NOMO-1 treated with DMSO at 0.1 percent for 48 hours (cell line): ENCODE measurements at regions not wholly inside any gene's neighbourhood (a gene's known extent, or its start where the extent isn't known, plus 50 kb on each side); places are given as distances from the start of the nearest gene placed in this dataset.

Source experiments
- DNase-seq: peaks from one replicate; lab custom pipeline; 2025; ENCODE audit not compliant: unreplicated experiment; lab: John Stamatoyannopoulos, UW

DNA sequence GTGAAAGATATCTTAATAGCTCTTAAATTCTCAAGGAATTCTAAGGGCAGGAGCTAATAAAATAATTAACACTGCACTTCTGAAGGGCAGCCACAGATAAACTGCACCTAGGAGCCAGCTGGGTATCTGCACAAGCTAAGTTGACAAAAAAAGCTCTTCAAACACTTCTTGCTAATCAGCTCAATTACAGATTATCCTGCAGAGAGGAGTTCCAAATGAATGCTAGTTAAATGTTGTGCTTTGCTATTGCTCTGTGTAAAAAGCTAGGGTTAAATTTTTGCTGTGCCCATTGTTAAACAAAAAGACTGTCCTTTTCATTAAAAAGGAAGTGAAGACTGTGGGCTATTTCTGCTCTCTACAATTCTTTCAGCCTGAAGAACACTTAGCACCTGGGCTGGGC, 158.5 kb upstream of the SHISA6 start:
- no peak for DNase-seq

- DNase-seq: no peak
These were observed 159.7 kb upstream of the SHISA6 start for GRCh38 chr17:11081342-11081741.

GRCh38 chr17:11077673-11078072, 163.3 kb upstream of the SHISA6 start:
- DNase-seq: no peak

DNA sequence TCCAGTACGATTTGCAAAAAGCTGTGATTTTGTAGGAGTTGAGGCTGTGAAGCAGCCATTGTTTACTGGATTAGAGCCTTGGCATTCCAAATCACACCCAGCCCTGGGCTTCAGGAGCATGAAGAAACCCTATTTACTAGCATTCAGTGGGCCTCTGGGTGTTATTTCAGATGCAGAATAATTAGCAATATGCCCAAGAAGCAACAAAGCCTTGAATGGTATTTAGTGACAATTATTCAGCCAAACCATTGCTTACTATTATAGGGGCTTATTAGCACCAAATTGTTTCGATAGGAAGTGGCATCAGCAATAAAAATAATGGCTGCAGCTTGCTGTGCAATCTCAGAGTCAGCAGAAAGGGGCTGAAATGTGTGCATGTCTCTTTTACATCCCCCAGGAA, 166.6 kb upstream of the SHISA6 start:
- no peak for DNase-seq

DNA sequence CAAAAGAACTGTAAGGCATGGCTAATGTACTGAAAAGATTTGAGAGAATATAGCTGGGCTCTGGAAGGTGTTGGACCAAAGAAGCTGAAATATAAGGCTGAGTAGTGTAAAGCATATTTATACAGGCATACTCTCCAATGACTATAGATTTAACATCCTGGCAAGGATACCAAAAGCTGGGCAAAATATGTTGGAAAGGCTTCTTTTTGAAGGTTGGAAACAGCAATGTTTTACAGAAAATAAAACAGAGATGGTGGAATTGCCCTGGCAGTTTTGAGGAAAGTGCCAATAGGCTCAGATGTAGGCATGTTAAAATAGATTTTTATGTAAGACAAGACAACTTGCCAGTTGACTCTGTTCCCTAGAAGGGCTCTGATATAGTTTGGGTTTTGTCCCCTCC, 184.1 kb upstream of the SHISA6 start:
- DNase-seq: no peak

DNA sequence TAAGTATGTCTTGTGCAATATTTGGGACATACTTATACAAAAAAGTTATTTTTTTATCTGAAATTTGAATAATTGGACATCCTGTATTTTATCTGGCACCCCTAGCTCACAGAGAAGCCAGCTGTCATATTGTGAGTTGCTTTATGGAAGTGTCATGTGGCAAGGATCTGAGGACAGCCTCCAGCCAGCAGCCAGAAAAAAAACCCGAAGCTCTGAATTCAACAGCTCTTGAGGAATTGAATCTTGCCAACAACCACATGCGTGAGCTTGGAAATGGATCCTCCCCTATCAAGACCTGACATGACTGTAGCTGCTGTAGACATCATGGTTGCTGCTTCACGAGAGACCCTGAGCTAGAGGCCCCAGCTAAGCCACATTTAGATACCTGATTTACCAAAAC, 187.2 kb upstream of the SHISA6 start:
- no peak for DNase-seq

- DNase-seq: no peak
These were observed 191.5 kb upstream of the SHISA6 start for GRCh38 chr17:11049539-11049938.

DNA sequence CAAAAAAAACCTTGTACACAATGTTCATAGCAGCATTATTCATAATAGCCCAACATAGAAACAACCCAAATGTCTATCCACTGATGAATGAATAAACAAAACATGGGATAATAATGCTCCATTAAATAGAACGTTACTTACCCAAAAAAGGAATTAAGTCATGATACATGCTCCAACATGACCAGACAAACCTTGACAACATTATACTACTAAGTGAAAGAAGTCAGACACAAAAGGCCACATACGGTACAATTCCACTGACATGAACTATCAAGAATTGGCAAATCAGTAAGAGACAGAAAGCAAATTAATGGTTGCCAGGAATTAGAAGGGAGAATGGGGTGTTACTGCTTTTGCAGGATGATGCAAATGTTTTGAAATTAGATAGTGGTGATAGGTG, 193.8 kb upstream of the SHISA6 start:
- no peak for DNase-seq

DNA sequence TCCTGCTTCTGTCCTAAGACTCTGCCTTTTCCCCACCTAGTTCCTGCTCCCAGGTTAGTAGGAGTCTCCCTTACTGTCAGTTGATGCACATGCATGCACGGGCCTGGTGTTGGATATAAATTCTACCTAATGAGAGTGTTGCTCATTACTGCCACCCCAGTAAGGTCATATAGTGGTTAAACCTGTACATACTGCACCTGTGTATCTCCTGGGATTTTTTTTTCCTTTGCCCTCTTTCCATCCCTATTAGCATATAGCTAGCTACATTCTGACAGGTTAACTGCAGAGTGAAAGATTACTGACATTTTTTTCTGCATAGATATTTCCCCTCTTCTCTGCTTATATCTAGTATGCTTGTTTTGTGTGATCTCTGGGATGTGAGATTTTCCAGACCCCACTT, 201.5 kb upstream of the PIRT start:
- no peak for DNase-seq

- no peak for DNase-seq
These were observed 197.8 kb upstream of the PIRT start for GRCh38 chr17:11035681-11036080.

DNA sequence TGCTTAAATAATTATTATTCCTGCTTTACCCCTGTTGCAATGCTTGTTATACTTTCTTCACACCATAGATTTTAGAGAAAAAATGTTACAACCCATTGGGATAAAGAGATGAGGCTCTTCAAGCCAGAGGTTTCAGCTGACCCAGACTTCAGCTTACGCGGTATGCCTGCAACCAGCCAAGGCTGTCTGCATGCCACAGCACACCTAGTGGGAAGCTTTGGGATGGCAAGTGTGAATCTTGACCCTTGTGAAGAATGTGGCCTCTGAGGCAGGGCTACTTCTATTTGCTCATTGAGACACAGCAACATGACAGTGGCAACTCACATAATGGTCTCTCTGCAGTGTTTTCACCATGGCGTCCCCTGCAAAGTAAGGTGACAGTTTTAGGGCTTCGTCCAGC, 193.9 kb upstream of the PIRT start:
- DNase-seq: no peak

DNA sequence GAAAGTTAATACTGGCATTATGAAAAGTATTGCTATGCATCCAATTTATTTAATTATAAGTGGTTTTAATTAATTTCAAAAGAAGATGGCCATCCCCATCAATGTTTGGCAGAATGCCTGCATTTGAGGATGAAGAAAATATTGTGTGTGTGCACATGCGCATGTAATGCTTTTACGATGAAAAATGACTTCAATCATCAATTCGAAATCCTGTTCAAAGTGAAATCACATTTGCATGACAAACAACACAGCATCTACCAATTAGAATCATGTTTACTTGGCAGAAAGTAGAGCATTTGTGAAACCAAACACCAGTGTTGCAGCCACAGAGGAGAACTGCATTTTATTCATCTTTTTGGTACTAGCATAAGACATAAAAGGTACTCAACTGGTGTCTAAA, 191.9 kb upstream of the PIRT start:
- DNase-seq: no peak

GRCh38 chr17:11028349-11028748, 190.5 kb upstream of the PIRT start:
- no peak for DNase-seq

DNA sequence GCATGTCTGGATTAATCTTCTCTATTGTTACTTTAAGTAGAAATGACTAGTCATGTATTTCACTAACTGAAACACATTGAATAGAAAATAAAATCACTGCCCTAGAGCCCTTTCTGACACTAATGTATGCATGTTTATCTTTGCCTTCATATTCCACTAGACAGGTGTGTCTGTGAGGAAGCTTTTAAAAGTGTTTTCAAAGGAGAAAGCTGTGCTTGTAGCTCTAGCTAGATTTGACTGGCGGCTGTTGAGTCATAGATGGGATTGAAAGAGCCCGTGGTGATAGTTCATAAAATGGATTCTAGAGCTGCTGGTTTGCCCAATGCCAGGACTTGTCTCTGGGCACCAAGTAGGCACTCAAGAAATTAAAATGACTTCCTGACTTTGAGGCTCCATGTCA, 189.0 kb upstream of the PIRT start:
- no peak for DNase-seq

- DNase-seq: no peak
These were observed 186.0 kb upstream of the PIRT start for GRCh38 chr17:11023639-11024479.

GRCh38 chr17:11006530-11006929, 168.6 kb upstream of the PIRT start:
- DNase-seq: no peak

- no peak for DNase-seq
These were observed 168.1 kb upstream of the PIRT start for GRCh38 chr17:11005940-11006339.

GRCh38 chr17:11002417-11002816, 164.5 kb upstream of the PIRT start:
- no peak for DNase-seq

- DNase-seq: no peak
These were observed 163.8 kb upstream of the PIRT start for GRCh38 chr17:11001651-11002050.

- no peak for DNase-seq
These were observed 161.6 kb upstream of the PIRT start for GRCh38 chr17:10999484-10999883.

DNA sequence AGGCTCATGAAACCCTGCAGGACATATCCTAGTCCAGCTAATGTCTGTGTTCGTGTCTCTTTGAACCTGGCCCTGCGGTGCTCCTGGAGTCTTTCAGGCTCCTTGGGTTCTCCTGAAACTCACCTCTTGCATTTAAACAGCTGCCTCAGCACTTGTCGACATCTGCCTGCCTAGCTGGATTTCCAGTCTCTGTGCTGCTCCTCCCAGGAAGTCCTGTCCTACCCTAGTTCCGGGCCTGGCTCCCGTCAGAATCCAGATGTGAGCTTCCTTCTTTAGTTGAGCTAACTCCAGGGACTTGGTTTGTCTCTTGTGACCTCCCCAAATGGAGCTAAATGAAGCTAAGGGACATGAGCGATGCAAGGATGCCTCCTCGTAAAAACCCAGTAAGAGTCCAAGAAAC, 155.2 kb upstream of the PIRT start:
- no peak for DNase-seq

DNA sequence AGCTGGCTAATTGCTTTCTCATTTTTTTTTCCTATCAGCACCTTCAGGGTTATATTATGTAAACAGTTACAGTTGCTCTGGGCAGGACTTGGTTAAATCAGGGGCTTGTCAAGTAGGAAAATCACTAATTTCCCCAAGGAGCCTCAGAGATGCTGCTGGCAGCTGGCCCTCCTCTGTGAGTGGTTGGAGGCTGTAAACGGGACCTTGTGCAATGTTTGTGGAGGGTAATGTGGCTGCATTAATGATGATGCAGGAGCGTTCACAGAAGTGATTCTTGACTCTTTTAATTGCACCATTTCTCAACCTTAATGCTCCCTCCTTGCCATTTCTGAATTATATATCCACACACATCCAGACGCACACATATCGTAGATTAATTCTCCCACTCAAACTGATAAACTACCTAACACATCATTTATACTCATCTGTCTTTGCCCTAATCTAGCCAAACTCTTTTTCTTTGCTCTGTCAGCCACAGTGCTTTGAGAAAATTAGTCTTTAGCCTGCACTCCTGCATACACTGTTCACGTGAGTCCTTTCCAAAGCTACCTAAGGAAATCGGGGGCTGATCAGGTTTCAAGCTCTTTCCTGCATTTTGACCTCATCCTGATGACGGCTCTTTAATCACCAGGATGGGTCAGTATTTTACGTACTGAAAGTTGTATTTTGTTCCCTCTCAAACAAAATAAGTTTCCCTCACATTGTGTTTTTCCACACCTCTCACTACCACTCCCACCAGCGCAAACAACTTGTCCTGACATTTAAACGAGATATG, 154.4 kb upstream of the PIRT start:
- no peak for DNase-seq

DNA sequence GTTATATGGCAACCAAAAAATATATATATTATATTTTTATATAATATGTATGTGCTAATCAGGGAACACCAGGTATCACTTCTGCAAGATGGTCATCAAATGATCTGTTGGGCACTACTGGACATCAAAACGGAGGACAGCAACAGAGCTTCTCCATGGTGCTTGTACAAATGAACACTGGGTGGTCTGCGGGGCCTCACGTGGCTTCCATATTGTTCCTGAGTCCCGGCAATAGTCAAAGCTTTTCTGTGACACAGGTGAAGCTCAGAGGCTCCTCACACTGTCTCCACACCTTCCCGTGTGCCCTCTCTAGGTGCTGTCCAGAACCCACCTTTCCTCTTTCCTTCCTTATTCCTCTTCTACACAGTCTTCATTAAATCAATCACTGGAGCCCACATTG, 149.9 kb upstream of the PIRT start:
- no peak for DNase-seq
